Glutamatergic neuron (in vitro differentiated cells): ENCODE measurements at regions not wholly inside any gene's neighbourhood (a gene's known extent, or its start where the extent isn't known, plus 50 kb on each side); places are given as distances from the start of the nearest gene placed in this dataset.
A peak's percentile ranks its signal among the peaks of the same experiment; 100 is the strongest.

ENCODE experiments used
- DNase-seq: peaks from one replicate; pipeline ENCODE4 v3.0.0; 2022
- H3K27ac Mint-ChIP-seq: one replicate; pipeline ENCODE4 v1.8.0; 2020; ENCODE audit warnings: mild to moderate bottlenecking, mixed read lengths, inconsistent platforms; ENCODE audit not compliant: unreplicated experiment
- H3K27me3 Mint-ChIP-seq: one replicate; pipeline ENCODE4 v1.8.0; 2020; ENCODE audit warnings: mild to moderate bottlenecking, moderate library complexity, mixed read lengths, inconsistent platforms; ENCODE audit not compliant: unreplicated experiment
- H3K36me3 Mint-ChIP-seq: one replicate; pipeline ENCODE4 v1.8.0; 2020; ENCODE audit warnings: mild to moderate bottlenecking, mixed read lengths, inconsistent platforms; ENCODE audit not compliant: unreplicated experiment
- H3K4me1 Mint-ChIP-seq: one replicate; pipeline ENCODE4 v1.8.0; 2020; ENCODE audit warnings: mild to moderate bottlenecking, low read depth, mixed read lengths, inconsistent platforms; ENCODE audit not compliant: unreplicated experiment
- H3K4me3 Mint-ChIP-seq: one replicate; pipeline ENCODE4 v1.8.0; 2020; ENCODE audit warnings: mild to moderate bottlenecking, mixed read lengths, inconsistent platforms; ENCODE audit not compliant: unreplicated experiment
- H3K9me3 Mint-ChIP-seq: one replicate; pipeline ENCODE4 v1.8.0; 2020; ENCODE audit warnings: mild to moderate bottlenecking, moderate library complexity, mixed read lengths, inconsistent platforms; ENCODE audit not compliant: unreplicated experiment
- TF ChIP-seq, protein P1 (sequence below): fragments of 200-600 bp; sonication (generic); IDR thresholded peaks from one replicate; pipeline ENCODE4 v1.5.0; 2021; ENCODE audit not compliant: partially characterized antibody, unreplicated experiment

DNA sequence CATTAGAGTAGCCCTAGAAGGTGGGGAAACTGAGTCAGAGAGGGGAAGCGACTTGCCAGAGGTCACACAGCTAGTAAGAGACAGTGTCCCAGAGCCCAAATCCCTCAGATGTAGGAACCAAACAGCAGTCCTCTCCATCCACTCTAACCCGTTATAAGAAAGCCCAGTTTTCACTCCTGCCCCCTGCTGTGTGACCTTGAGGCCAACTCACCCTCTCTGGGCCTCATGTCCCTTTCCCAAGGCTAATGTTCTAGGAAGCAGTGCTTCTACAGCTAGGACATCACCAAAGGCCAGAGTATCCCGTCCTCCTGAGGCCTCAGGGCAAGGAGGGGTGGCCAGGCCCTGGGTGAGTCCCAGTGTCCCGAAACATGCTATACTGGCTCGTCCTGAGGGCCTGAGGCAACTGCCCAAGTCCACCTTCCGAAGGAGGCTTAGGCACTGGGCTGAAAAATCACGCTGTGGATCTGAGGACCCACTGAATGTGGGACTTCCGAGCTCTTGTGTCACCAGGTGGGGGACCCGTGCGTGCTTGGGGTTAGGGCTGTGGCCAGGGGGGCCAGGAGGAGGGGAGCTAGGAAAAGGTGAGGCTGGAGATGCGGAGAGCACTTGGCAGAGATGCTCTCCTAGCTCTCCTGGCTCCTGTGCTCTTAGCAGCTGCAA lies 109.2 kb upstream of the SLC6A11 start:
- peaks cover 8% of the 10 kb centered on the region for H3K9me3 Mint-ChIP-seq
- H3K4me3 Mint-ChIP-seq, result peak overlapping the region; percentile 92
- TF ChIP-seq, protein P1, sequence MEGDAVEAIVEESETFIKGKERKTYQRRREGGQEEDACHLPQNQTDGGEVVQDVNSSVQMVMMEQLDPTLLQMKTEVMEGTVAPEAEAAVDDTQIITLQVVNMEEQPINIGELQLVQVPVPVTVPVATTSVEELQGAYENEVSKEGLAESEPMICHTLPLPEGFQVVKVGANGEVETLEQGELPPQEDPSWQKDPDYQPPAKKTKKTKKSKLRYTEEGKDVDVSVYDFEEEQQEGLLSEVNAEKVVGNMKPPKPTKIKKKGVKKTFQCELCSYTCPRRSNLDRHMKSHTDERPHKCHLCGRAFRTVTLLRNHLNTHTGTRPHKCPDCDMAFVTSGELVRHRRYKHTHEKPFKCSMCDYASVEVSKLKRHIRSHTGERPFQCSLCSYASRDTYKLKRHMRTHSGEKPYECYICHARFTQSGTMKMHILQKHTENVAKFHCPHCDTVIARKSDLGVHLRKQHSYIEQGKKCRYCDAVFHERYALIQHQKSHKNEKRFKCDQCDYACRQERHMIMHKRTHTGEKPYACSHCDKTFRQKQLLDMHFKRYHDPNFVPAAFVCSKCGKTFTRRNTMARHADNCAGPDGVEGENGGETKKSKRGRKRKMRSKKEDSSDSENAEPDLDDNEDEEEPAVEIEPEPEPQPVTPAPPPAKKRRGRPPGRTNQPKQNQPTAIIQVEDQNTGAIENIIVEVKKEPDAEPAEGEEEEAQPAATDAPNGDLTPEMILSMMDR, result no peak
- H3K4me1 Mint-ChIP-seq, result peaks cover 16% of the 10 kb centered on the region
- no peak for DNase-seq
- H3K27ac Mint-ChIP-seq, result peak overlapping the region; percentile 38
- H3K36me3 Mint-ChIP-seq, result no peaks in the 10 kb centered on the region
- H3K27me3 Mint-ChIP-seq, result peaks cover 21% of the 10 kb centered on the region

DNA sequence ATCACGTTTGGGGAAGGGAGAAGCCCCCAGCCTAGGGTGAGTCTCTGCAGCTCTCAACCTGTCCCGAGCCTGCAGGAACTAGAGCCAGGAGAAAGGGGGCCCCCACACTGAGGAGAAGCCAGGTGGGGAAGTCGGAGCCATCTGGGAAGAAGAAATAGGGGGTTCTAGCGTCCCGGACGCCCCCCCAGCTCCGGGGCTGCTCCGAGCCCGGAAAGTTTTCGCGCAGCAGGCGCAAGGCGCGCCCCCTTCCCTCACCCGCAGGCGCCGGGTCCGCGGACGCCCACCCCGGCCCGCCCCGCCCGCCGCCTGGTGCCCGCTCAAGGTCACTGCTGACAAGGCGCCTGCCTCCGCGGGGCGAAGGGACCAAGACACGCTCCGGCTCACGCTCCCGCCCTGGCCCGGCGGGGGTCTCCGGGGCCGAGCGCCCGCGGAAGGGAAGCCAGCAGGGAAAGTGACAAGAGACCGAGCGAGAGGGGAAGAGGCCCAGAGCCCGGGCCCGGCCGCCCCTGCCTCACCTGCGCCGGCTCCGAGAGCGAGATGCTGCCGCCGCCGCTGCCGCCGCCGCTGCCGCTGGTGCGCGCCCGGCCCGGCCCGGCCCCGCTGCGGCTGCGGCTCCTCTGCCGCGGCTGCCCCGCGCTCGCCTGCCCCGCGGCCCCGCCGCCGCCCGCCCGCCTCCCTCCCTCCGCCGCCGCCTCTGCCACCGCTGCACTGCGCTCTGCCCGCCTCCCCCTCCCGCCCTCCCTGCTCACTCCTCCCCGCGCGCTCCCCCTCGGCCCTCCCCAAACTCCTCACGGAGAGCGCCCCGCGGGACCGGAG lies 108.4 kb upstream of the SLC6A11 start:
- Mint-ChIP-seq H3K27ac (no peak overlapping the region), H3K27me3 (peaks cover 24% of the 10 kb centered on the region), H3K4me1 (peaks cover 16% of the 10 kb centered on the region), H3K36me3 (no peaks in the 10 kb centered on the region), H3K4me3 (peak overlapping the region; percentile 92), H3K9me3 (peaks cover 8% of the 10 kb centered on the region)
- DNase-seq, result peak; percentile 57
- TF ChIP-seq, protein P1, result peak; percentile 69

DNA sequence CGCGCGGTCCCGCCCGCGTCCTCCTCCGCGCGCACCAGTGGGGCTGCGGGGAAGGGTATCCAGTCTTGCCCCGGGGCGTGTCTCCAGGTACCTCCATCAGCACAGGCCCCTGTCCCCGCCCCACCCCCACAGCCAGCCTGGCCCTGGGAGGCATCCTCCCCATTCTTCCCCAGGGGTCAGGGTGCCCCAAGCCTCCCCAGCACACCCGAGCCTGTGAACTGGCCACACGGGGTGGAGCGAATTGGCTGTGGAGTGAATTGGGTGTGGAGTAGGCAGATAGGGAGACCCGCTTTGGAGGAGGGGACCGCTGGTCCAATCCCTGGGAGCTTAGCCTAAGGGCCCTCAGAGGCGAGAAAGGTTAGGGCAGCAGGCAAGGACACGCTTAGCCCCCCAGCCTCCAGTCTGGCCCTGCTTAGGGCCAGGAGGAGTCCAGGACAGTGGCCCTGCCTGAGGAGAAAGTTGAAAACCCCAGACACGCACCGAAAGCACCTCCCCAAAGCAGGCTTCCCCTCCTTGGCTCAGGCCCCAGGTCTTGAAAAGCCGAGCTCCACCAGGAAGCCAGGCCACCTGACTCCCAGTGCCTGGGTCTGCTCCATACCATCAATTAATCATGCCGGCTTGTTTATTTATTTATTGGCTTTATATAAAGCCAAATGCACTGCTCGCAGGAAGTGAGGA lies 107.7 kb upstream of the SLC6A11 start:
- H3K4me1 Mint-ChIP-seq, result peaks cover 16% of the 10 kb centered on the region
- no peak overlapping the region for H3K4me3 Mint-ChIP-seq
- peaks cover 8% of the 10 kb centered on the region for H3K9me3 Mint-ChIP-seq
- no peak for DNase-seq
- TF ChIP-seq, protein P1, result no peak
- H3K27ac Mint-ChIP-seq, result no peak overlapping the region
- no peaks in the 10 kb centered on the region for H3K36me3 Mint-ChIP-seq
- peaks cover 22% of the 10 kb centered on the region for H3K27me3 Mint-ChIP-seq

DNA sequence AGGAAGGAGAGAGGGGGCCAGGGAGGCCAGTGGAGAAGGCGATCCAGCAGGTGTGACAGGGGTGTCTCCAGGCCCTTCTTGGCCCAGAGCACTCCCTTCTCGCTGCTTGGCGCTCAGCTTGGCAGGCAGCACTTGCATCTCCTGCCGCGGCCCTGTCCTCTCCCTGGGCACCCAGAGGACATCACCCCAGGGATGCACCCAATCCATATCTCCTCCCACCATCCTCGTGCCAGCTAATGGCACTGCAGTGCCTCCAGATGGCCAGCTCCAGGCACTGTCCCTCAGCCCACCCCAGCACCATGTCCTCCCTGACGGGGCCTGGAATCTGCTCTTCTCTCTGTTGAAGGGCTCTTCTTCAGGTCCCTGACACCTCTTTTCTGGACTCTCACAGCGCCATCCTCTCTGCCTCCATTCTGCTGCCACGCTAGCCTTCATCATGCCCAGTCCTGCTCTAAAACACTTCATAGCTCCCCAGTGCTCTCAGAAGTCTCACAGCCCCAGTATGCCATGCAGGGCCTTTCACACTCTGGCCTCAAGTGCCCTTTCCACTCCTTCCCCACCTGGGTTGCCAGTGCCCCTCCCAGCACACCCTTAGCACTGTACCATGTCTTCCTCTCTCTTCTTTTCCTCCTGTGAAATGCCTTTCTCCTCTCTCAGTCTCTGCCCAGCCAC lies 106.8 kb upstream of the SLC6A11 start:
- DNase-seq, result no peak
- H3K27me3 Mint-ChIP-seq, result peaks cover 22% of the 10 kb centered on the region
- peaks cover 16% of the 10 kb centered on the region for H3K4me1 Mint-ChIP-seq
- H3K27ac Mint-ChIP-seq, result no peak overlapping the region
- H3K36me3 Mint-ChIP-seq, result peaks cover 4% of the 10 kb centered on the region
- H3K4me3 Mint-ChIP-seq, result no peak overlapping the region
- TF ChIP-seq, protein P1, result no peak
- H3K9me3 Mint-ChIP-seq, result peaks cover 4% of the 10 kb centered on the region
